ENCODE measurements at regions not wholly inside any gene's neighbourhood (a gene's known extent, or its start where the extent isn't known, plus 50 kb on each side); places are given as distances from the start of the nearest gene placed in this dataset.
A peak's percentile ranks its signal among the peaks of the same experiment; 100 is the strongest.

- peak; percentile 60 for TF ChIP-seq CTCF (IDR thresholded peaks at IDR 0.05; ENCODE audit: insufficient read depth, low read length, poor library complexity, severe bottlenecking)
- no peaks in the 10 kb centered on the region for H3K36me3 ChIP-seq (ENCODE audit: control insufficient read depth, insufficient read depth, low read length)
Measured at GRCh38 chr4:174120446-174121295, 162.8 kb downstream of the FBXO8 start.

GRCh38 chr4:174119830-174120229, 163.6 kb downstream of the FBXO8 start:
- Histone ChIP-seq H3K27me3 (ENCODE audit: control insufficient read depth, insufficient read depth, low read length) (peaks cover 4% of the 10 kb centered on the region), H3K4me3 (ENCODE audit: low read depth, low read length) (no peak overlapping the region), H3K36me3 (ENCODE audit: control insufficient read depth, insufficient read depth, low read length) (no peaks in the 10 kb centered on the region)
- no peak for TF ChIP-seq CTCF (IDR thresholded peaks at IDR 0.05; ENCODE audit: insufficient read depth, low read length, poor library complexity, severe bottlenecking)
- DNase-seq (ENCODE audit: low read depth), result no peak

More at GRCh38 chr4:174120446-174121295, 162.8 kb downstream of the FBXO8 start:
- H3K4me3 ChIP-seq (ENCODE audit: low read depth, low read length), result peak overlapping the region; percentile 37
- DNase-seq (ENCODE audit: low read depth), result peak; percentile 21
- peaks cover 4% of the 10 kb centered on the region for H3K27me3 ChIP-seq (ENCODE audit: control insufficient read depth, insufficient read depth, low read length)

GRCh38 chr4:174119051-174119450, 164.4 kb downstream of the FBXO8 start:
- no peak for DNase-seq (ENCODE audit: low read depth)
- Histone ChIP-seq H3K4me3 (ENCODE audit: low read depth, low read length) (no peak overlapping the region), H3K36me3 (ENCODE audit: control insufficient read depth, insufficient read depth, low read length) (no peaks in the 10 kb centered on the region), H3K27me3 (ENCODE audit: control insufficient read depth, insufficient read depth, low read length) (peaks cover 2% of the 10 kb centered on the region)
- no peak for TF ChIP-seq CTCF (IDR thresholded peaks at IDR 0.05; ENCODE audit: insufficient read depth, low read length, poor library complexity, severe bottlenecking)

- H3K36me3 ChIP-seq (ENCODE audit: control insufficient read depth, insufficient read depth, low read length), result no peaks in the 10 kb centered on the region
- H3K4me3 ChIP-seq (ENCODE audit: low read depth, low read length), result no peak overlapping the region
- no peak for DNase-seq (ENCODE audit: low read depth)
- H3K27me3 ChIP-seq (ENCODE audit: control insufficient read depth, insufficient read depth, low read length), result peaks cover 2% of the 10 kb centered on the region
- TF ChIP-seq CTCF (IDR thresholded peaks at IDR 0.05; ENCODE audit: insufficient read depth, low read length, poor library complexity, severe bottlenecking), result no peak
Measured at GRCh38 chr4:174118171-174118570, 165.3 kb downstream of the FBXO8 start.

GRCh38 chr4:174117445-174117844, 166.0 kb downstream of the FBXO8 start:
- no peak for DNase-seq (ENCODE audit: low read depth)
- no peak overlapping the region for H3K4me3 ChIP-seq (ENCODE audit: low read depth, low read length)
- H3K36me3 ChIP-seq (ENCODE audit: control insufficient read depth, insufficient read depth, low read length), result no peaks in the 10 kb centered on the region
- no peak for TF ChIP-seq CTCF (IDR thresholded peaks at IDR 0.05; ENCODE audit: insufficient read depth, low read length, poor library complexity, severe bottlenecking)
- H3K27me3 ChIP-seq (ENCODE audit: control insufficient read depth, insufficient read depth, low read length), result peaks cover 2% of the 10 kb centered on the region

- Histone ChIP-seq H3K36me3 (ENCODE audit: control insufficient read depth, insufficient read depth, low read length) (no peaks in the 10 kb centered on the region), H3K27me3 (ENCODE audit: control insufficient read depth, insufficient read depth, low read length) (peaks cover 2% of the 10 kb centered on the region), H3K4me3 (ENCODE audit: low read depth, low read length) (no peak overlapping the region)
- no peak for DNase-seq (ENCODE audit: low read depth)
- no peak for TF ChIP-seq CTCF (IDR thresholded peaks at IDR 0.05; ENCODE audit: insufficient read depth, low read length, poor library complexity, severe bottlenecking)
Measured at GRCh38 chr4:174116021-174116420, 167.4 kb downstream of the FBXO8 start.
